ENCODE measurements at regions not wholly inside any gene's neighbourhood (a gene's known extent, or its start where the extent isn't known, plus 50 kb on each side); places are given as distances from the start of the nearest gene placed in this dataset.

GRCh38 chr2:199662255-199662654 lies 188.7 kb downstream of the FTCDNL1 start:
- Histone ChIP-seq H3K4me2 (ENCODE audit: low read length) (no peak overlapping the region), H3K79me2 (ENCODE audit: insufficient read depth, low read depth, low read length) (no peaks in the 10 kb centered on the region), H3K27ac (ENCODE audit: low read depth, low read length, poor library complexity, severe bottlenecking) (no peak overlapping the region), H3K4me3 (ENCODE audit: low read depth, low read length, poor library complexity, severe bottlenecking) (no peak overlapping the region), H4K20me1 (ENCODE audit: insufficient read depth, low read length) (no peaks in the 10 kb centered on the region), H2AFZ (ENCODE audit: low read length) (no peak overlapping the region), H3K4me1 (ENCODE audit: insufficient read depth, low read length, poor library complexity, severe bottlenecking) (no peaks in the 10 kb centered on the region), H3K9me3 (ENCODE audit: low read length) (no peaks in the 10 kb centered on the region), H3K9me2 (ENCODE audit: insufficient read depth, low read length) (no peaks in the 10 kb centered on the region), H3K36me3 (ENCODE audit: insufficient read depth, low read length) (no peaks in the 10 kb centered on the region)
- TF ChIP-seq, protein P1, sequence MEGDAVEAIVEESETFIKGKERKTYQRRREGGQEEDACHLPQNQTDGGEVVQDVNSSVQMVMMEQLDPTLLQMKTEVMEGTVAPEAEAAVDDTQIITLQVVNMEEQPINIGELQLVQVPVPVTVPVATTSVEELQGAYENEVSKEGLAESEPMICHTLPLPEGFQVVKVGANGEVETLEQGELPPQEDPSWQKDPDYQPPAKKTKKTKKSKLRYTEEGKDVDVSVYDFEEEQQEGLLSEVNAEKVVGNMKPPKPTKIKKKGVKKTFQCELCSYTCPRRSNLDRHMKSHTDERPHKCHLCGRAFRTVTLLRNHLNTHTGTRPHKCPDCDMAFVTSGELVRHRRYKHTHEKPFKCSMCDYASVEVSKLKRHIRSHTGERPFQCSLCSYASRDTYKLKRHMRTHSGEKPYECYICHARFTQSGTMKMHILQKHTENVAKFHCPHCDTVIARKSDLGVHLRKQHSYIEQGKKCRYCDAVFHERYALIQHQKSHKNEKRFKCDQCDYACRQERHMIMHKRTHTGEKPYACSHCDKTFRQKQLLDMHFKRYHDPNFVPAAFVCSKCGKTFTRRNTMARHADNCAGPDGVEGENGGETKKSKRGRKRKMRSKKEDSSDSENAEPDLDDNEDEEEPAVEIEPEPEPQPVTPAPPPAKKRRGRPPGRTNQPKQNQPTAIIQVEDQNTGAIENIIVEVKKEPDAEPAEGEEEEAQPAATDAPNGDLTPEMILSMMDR (conservative IDR thresholded peaks at IDR 0.05; ENCODE audit: low read length) = no peak
- no peak for TF ChIP-seq EZH2phosphoT487 (IDR thresholded peaks at IDR 0.05; ENCODE audit: borderline replicate concordance, low read depth, low read length)
- POLR2A ChIA-PET = no interaction called here
- CTCF ChIA-PET (ENCODE audit: unreplicated experiment) = no interaction called here
- intact Hi-C loops (cut with micrococcal nuclease; ENCODE audit: unreplicated experiment) = no loop called here
- no peak for DNase-seq (ENCODE audit: low spot score)
- BruUV-seq (replicated peaks) = no TSS peak

GRCh38 chr2:199660167-199660566 lies 190.8 kb downstream of the FTCDNL1 start:
- Histone ChIP-seq H3K27ac (ENCODE audit: low read depth, low read length, poor library complexity, severe bottlenecking) (no peak overlapping the region), H3K9me2 (ENCODE audit: insufficient read depth, low read length) (no peaks in the 10 kb centered on the region), H2AFZ (ENCODE audit: low read length) (no peak overlapping the region), H3K4me1 (ENCODE audit: insufficient read depth, low read length, poor library complexity, severe bottlenecking) (no peaks in the 10 kb centered on the region), H3K36me3 (ENCODE audit: insufficient read depth, low read length) (no peaks in the 10 kb centered on the region), H4K20me1 (ENCODE audit: insufficient read depth, low read length) (no peaks in the 10 kb centered on the region), H3K9me3 (ENCODE audit: low read length) (no peaks in the 10 kb centered on the region), H3K79me2 (ENCODE audit: insufficient read depth, low read depth, low read length) (no peaks in the 10 kb centered on the region), H3K4me3 (ENCODE audit: low read depth, low read length, poor library complexity, severe bottlenecking) (no peak overlapping the region), H3K4me2 (ENCODE audit: low read length) (no peak overlapping the region)
- CTCF ChIA-PET (ENCODE audit: unreplicated experiment) = no interaction called here
- intact Hi-C loops (cut with micrococcal nuclease; ENCODE audit: unreplicated experiment) = no loop called here
- DNase-seq (ENCODE audit: low spot score) = no peak
- no TSS peak for BruUV-seq (replicated peaks)
- POLR2A ChIA-PET = no interaction called here
- TF ChIP-seq, protein P1 (conservative IDR thresholded peaks at IDR 0.05; ENCODE audit: low read length) = no peak
- TF ChIP-seq EZH2phosphoT487 (IDR thresholded peaks at IDR 0.05; ENCODE audit: borderline replicate concordance, low read depth, low read length) = no peak

GRCh38 chr2:199659207-199659606 lies 191.8 kb downstream of the FTCDNL1 start:
- Histone ChIP-seq H3K27ac (ENCODE audit: low read depth, low read length, poor library complexity, severe bottlenecking) (no peak overlapping the region), H3K4me1 (ENCODE audit: insufficient read depth, low read length, poor library complexity, severe bottlenecking) (no peaks in the 10 kb centered on the region), H4K20me1 (ENCODE audit: insufficient read depth, low read length) (no peaks in the 10 kb centered on the region), H3K79me2 (ENCODE audit: insufficient read depth, low read depth, low read length) (no peaks in the 10 kb centered on the region), H3K4me3 (ENCODE audit: low read depth, low read length, poor library complexity, severe bottlenecking) (no peak overlapping the region), H3K9me2 (ENCODE audit: insufficient read depth, low read length) (no peaks in the 10 kb centered on the region), H3K36me3 (ENCODE audit: insufficient read depth, low read length) (no peaks in the 10 kb centered on the region), H3K4me2 (ENCODE audit: low read length) (no peak overlapping the region), H3K9me3 (ENCODE audit: low read length) (no peaks in the 10 kb centered on the region), H2AFZ (ENCODE audit: low read length) (no peak overlapping the region)
- POLR2A ChIA-PET = no interaction called here
- intact Hi-C loops (cut with micrococcal nuclease; ENCODE audit: unreplicated experiment) = no loop called here
- no peak for DNase-seq (ENCODE audit: low spot score)
- no peak for TF ChIP-seq EZH2phosphoT487 (IDR thresholded peaks at IDR 0.05; ENCODE audit: borderline replicate concordance, low read depth, low read length)
- TF ChIP-seq, protein P1 (conservative IDR thresholded peaks at IDR 0.05; ENCODE audit: low read length) = no peak
- CTCF ChIA-PET (ENCODE audit: unreplicated experiment) = no interaction called here
- BruUV-seq (replicated peaks) = no TSS peak

Measured in OCI-LY7 (cell line).